ENCODE measurements at regions not wholly inside any gene's neighbourhood (a gene's known extent, or its start where the extent isn't known, plus 50 kb on each side); places are given as distances from the start of the nearest gene placed in this dataset.

DNA sequence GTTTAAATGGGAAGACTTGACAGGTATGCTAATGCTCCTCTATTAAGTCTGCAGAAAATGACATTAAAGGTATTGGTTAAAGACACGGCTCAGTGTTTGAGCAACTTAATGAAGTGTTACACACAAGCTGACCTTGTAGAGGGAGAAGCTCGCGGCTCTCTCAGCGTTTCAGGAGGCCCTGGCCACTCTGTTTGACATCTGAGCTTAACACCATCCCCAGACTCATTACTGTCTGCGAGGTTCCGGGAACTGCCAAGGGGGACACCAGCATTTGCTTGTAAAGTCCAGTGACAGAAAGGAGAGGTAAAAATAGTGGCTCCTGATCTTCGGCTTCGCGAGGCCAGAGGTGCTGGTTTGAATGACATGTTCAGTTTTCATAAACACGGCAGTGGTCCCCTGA, 540.7 kb upstream of the CADM1 start:
- Histone ChIP-seq H3K4me3 (ENCODE audit: low read length) (no peak overlapping the region), H3K27me3 (ENCODE audit: insufficient read depth, low read depth, low read length) (no peaks in the 10 kb centered on the region), H3K9ac (ENCODE audit: low read length) (no peak overlapping the region), H3F3A (ENCODE audit: insufficient read depth, low read length, poor library complexity, severe bottlenecking) (no peaks in the 10 kb centered on the region), H2AFZ (ENCODE audit: low read depth, low read length) (no peak overlapping the region), H3K36me3 (ENCODE audit: insufficient read depth, low read length) (no peaks in the 10 kb centered on the region), H4K20me1 (ENCODE audit: insufficient read depth) (no peaks in the 10 kb centered on the region), H3K9me2 (ENCODE audit: insufficient read depth, low read length) (no peaks in the 10 kb centered on the region), H3K9me3 (ENCODE audit: low read length) (no peaks in the 10 kb centered on the region), H3K79me2 (replicated peaks; ENCODE audit: insufficient read depth, low read length) (no peaks in the 10 kb centered on the region), H3K27ac (ENCODE audit: low read length) (no peak overlapping the region), H3K4me2 (ENCODE audit: low read length) (no peak overlapping the region)
- TF ChIP-seq RAD21 (conservative IDR thresholded peaks at IDR 0.05), result no peak
- TF ChIP-seq TAF1 (IDR thresholded peaks at IDR 0.05; ENCODE audit: low read depth), result no peak
- no peak for TF ChIP-seq MXI1 (conservative IDR thresholded peaks at IDR 0.05; ENCODE audit: poor library complexity, severe bottlenecking)
- no peak for TF ChIP-seq EP300 (conservative IDR thresholded peaks at IDR 0.05; ENCODE audit: poor library complexity, severe bottlenecking)
- TF ChIP-seq, protein P1, sequence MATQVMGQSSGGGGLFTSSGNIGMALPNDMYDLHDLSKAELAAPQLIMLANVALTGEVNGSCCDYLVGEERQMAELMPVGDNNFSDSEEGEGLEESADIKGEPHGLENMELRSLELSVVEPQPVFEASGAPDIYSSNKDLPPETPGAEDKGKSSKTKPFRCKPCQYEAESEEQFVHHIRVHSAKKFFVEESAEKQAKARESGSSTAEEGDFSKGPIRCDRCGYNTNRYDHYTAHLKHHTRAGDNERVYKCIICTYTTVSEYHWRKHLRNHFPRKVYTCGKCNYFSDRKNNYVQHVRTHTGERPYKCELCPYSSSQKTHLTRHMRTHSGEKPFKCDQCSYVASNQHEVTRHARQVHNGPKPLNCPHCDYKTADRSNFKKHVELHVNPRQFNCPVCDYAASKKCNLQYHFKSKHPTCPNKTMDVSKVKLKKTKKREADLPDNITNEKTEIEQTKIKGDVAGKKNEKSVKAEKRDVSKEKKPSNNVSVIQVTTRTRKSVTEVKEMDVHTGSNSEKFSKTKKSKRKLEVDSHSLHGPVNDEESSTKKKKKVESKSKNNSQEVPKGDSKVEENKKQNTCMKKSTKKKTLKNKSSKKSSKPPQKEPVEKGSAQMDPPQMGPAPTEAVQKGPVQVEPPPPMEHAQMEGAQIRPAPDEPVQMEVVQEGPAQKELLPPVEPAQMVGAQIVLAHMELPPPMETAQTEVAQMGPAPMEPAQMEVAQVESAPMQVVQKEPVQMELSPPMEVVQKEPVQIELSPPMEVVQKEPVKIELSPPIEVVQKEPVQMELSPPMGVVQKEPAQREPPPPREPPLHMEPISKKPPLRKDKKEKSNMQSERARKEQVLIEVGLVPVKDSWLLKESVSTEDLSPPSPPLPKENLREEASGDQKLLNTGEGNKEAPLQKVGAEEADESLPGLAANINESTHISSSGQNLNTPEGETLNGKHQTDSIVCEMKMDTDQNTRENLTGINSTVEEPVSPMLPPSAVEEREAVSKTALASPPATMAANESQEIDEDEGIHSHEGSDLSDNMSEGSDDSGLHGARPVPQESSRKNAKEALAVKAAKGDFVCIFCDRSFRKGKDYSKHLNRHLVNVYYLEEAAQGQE (IDR thresholded peaks at IDR 0.05; ENCODE audit: borderline replicate concordance), result no peak
- no peak for TF ChIP-seq EZH2 (IDR thresholded peaks at IDR 0.05; ENCODE audit: borderline replicate concordance, insufficient read depth, low read length, poor library complexity, severe bottlenecking)
- no peak for TF ChIP-seq POLR2AphosphoS5 (IDR thresholded peaks at IDR 0.05)
- TF ChIP-seq, protein P2, sequence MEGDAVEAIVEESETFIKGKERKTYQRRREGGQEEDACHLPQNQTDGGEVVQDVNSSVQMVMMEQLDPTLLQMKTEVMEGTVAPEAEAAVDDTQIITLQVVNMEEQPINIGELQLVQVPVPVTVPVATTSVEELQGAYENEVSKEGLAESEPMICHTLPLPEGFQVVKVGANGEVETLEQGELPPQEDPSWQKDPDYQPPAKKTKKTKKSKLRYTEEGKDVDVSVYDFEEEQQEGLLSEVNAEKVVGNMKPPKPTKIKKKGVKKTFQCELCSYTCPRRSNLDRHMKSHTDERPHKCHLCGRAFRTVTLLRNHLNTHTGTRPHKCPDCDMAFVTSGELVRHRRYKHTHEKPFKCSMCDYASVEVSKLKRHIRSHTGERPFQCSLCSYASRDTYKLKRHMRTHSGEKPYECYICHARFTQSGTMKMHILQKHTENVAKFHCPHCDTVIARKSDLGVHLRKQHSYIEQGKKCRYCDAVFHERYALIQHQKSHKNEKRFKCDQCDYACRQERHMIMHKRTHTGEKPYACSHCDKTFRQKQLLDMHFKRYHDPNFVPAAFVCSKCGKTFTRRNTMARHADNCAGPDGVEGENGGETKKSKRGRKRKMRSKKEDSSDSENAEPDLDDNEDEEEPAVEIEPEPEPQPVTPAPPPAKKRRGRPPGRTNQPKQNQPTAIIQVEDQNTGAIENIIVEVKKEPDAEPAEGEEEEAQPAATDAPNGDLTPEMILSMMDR (IDR thresholded peaks at IDR 0.05; ENCODE audit: poor library complexity, severe bottlenecking), result no peak
- no peak for TF ChIP-seq SMC3 (conservative IDR thresholded peaks at IDR 0.05; ENCODE audit: poor library complexity)

DNA sequence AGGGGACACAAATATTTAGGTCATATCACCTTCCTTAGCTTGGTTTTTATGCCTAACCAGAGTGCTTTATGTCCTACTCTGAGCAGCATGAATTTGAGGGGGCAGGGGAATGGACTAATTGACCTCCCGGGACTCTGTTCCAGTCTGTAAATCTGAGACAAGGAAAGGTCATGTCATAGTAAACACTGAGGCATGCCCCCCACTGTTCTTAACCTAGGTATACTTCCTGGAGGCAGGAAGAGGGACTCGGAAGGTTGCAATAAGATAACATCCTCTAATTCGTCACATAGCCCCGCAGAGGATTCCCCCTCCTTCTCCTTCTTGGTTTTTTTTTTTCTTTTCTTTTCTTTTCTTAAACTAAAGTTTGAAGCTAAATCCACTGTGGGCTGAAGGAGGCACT, 540.3 kb upstream of the CADM1 start:
- Histone ChIP-seq H3F3A (ENCODE audit: insufficient read depth, low read length, poor library complexity, severe bottlenecking) (no peaks in the 10 kb centered on the region), H3K36me3 (ENCODE audit: insufficient read depth, low read length) (no peaks in the 10 kb centered on the region), H3K4me2 (ENCODE audit: low read length) (no peak overlapping the region), H3K9me2 (ENCODE audit: insufficient read depth, low read length) (no peaks in the 10 kb centered on the region), H3K27me3 (ENCODE audit: insufficient read depth, low read depth, low read length) (no peaks in the 10 kb centered on the region), H3K9ac (ENCODE audit: low read length) (no peak overlapping the region), H3K27ac (ENCODE audit: low read length) (no peak overlapping the region), H2AFZ (ENCODE audit: low read depth, low read length) (no peak overlapping the region), H3K4me3 (ENCODE audit: low read length) (no peak overlapping the region), H3K79me2 (replicated peaks; ENCODE audit: insufficient read depth, low read length) (no peaks in the 10 kb centered on the region), H3K9me3 (ENCODE audit: low read length) (no peaks in the 10 kb centered on the region), H4K20me1 (ENCODE audit: insufficient read depth) (no peaks in the 10 kb centered on the region)
- no peak for TF ChIP-seq TAF1 (IDR thresholded peaks at IDR 0.05; ENCODE audit: low read depth)
- TF ChIP-seq, protein P1 (IDR thresholded peaks at IDR 0.05; ENCODE audit: borderline replicate concordance), result no peak

All from neural cell (in vitro differentiated cells).